ENCODE measurements at regions not wholly inside any gene's neighbourhood (a gene's known extent, or its start where the extent isn't known, plus 50 kb on each side); places are given as distances from the start of the nearest gene placed in this dataset.

- Mint-ChIP-seq H3K4me1 (no peaks in the 10 kb centered on the region), H3K4me3 (no peak overlapping the region), H3K36me3 (no peaks in the 10 kb centered on the region), H3K27ac (no peak overlapping the region), H3K27me3 (no peaks in the 10 kb centered on the region), H3K9me3 (peaks cover 0 to 8% of the 10 kb centered on the region in 2 donors)
- ATAC-seq (replicated peaks) (no peak), DNase-seq (no peak)
Observed at GRCh38 chr7:145347271-145347670, 511.4 kb upstream of the TPK1 start.

DNA sequence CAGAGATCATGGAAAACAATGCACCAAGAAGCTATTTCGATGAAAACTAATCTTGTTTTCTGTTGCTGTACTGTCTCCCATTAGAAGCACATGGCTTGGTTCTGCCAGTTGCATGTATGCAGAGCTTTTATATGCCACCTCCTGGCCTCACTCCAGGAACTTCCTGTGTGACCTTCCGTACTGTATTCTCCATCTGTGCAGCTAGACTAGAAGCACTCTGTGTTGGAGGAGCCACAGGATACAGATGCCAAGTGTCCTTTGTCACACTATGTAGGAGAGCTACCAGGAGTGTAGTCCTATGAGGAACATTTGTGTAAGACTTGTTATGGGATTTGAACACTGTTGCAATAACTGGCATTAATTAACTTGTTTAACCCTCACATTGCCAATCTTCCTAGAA is 503.5 kb upstream of the TPK1 start:
- no peak overlapping the region for H3K4me3 Mint-ChIP-seq
- no peaks in the 10 kb centered on the region for H3K4me1 Mint-ChIP-seq
- H3K27me3 Mint-ChIP-seq, result no peaks in the 10 kb centered on the region
- DNase-seq (no peak), ATAC-seq (replicated peaks) (no peak)
- no peaks in the 10 kb centered on the region for H3K36me3 Mint-ChIP-seq
- peaks cover 7% of the 10 kb centered on the region in 2 donors for H3K9me3 Mint-ChIP-seq
- no peak overlapping the region for H3K27ac Mint-ChIP-seq

- ATAC-seq (replicated peaks) (no peak), DNase-seq (no peak)
- H3K36me3 Mint-ChIP-seq, result no peaks in the 10 kb centered on the region
- no peaks in the 10 kb centered on the region for H3K4me1 Mint-ChIP-seq
- no peaks in the 10 kb centered on the region for H3K27me3 Mint-ChIP-seq
- H3K4me3 Mint-ChIP-seq, result no peak overlapping the region
- H3K9me3 Mint-ChIP-seq, result peaks cover 7 to 10% of the 10 kb centered on the region in 2 donors
- no peak overlapping the region for H3K27ac Mint-ChIP-seq
Observed at GRCh38 chr7:145331522-145331921, 495.7 kb upstream of the TPK1 start.

DNA sequence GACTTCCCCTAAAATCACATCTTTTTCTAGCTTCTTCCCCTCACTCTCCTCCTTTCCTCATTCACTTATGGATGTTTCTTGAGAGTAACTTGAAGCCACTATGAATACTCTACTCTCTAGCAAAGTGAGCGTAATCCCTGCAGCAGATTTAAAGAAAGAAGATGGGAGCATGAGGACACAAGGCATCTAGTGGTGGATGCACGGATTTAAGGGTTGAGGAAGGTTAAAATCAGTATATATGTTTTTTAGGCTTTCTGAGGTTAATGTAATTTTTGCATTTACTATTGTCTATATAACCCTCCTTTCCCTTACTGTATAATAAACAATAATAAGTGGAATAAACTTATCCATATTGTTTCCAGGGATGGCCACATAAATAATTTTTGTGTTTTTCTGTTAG is 495.2 kb upstream of the TPK1 start:
- DNase-seq (no peak), ATAC-seq (replicated peaks) (no peak)
- Mint-ChIP-seq H3K9me3 (peaks cover 5 to 7% of the 10 kb centered on the region in 2 donors), H3K4me1 (no peaks in the 10 kb centered on the region), H3K27me3 (no peaks in the 10 kb centered on the region), H3K36me3 (no peaks in the 10 kb centered on the region), H3K4me3 (no peak overlapping the region), H3K27ac (no peak overlapping the region)

DNA sequence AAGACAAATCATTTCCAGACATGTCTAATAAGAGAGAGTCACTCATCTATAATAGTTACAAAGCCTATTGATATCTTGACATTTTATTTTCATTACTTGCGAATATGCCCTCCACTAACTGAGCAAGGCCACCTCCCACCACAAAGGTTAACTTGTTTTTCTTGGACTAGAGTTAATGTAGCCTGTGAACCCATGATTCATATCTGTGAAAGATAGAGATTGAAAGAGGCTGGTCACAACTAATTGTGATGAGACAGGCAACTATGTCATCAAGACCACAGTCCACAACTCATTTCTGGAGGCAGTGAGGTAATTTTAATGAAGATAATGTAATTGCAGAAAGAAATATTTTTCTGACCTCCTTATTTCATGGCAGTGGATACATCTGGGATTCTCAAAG is 491.8 kb upstream of the TPK1 start:
- ATAC-seq (replicated peaks), result no peak
- Mint-ChIP-seq H3K9me3 (peaks cover 0 to 7% of the 10 kb centered on the region in 2 donors), H3K4me1 (no peaks in the 10 kb centered on the region), H3K4me3 (no peak overlapping the region), H3K36me3 (no peaks in the 10 kb centered on the region), H3K27me3 (no peaks in the 10 kb centered on the region), H3K27ac (no peak overlapping the region)
- DNase-seq, result no peak

- no peaks in the 10 kb centered on the region for H3K36me3 Mint-ChIP-seq
- DNase-seq (no peak), ATAC-seq (replicated peaks) (no peak)
- H3K4me3 Mint-ChIP-seq, result no peak overlapping the region
- H3K9me3 Mint-ChIP-seq, result peaks cover 1 to 4% of the 10 kb centered on the region in 2 donors
- no peak overlapping the region for H3K27ac Mint-ChIP-seq
- no peaks in the 10 kb centered on the region for H3K27me3 Mint-ChIP-seq
- no peaks in the 10 kb centered on the region for H3K4me1 Mint-ChIP-seq
Observed at GRCh38 chr7:145324081-145324480, 488.2 kb upstream of the TPK1 start.

DNA sequence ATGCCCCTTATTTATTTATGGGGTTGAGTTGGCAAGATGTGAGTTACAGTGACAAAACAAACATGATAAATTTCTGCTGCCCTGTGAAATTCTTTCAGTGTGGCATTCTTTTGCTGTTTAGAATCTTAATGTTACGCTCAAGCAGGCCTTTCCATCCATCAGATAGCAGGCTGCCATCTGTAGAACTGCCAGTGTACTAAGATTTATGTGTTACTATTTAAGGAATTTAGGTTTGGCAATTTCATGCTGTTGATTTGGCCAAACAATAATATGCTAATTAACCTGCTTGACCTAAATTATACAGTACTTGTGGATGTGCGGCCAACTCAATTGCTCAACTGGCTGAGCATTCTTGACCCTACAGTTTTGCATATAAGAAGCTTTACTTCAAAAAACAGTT is 477.7 kb upstream of the TPK1 start:
- no peak for ATAC-seq (replicated peaks)
- no peak overlapping the region for H3K27ac Mint-ChIP-seq
- H3K27me3 Mint-ChIP-seq, result no peaks in the 10 kb centered on the region
- H3K4me1 Mint-ChIP-seq, result no peaks in the 10 kb centered on the region
- no peaks in the 10 kb centered on the region for H3K36me3 Mint-ChIP-seq
- no peak for DNase-seq
- peaks cover 3 to 6% of the 10 kb centered on the region in 2 donors for H3K9me3 Mint-ChIP-seq
- H3K4me3 Mint-ChIP-seq, result no peak overlapping the region

- Mint-ChIP-seq H3K36me3 (no peaks in the 10 kb centered on the region), H3K4me3 (no peak overlapping the region), H3K4me1 (no peaks in the 10 kb centered on the region), H3K9me3 (peaks cover 0 to 5% of the 10 kb centered on the region in 2 donors), H3K27ac (no peak overlapping the region), H3K27me3 (no peaks in the 10 kb centered on the region)
- DNase-seq (no peak), ATAC-seq (replicated peaks) (no peak)
Observed at GRCh38 chr7:145293754-145294153, 457.9 kb upstream of the TPK1 start.

- H3K4me3 Mint-ChIP-seq, result no peak overlapping the region
- no peak for DNase-seq
- H3K36me3 Mint-ChIP-seq, result no peaks in the 10 kb centered on the region
- peaks cover 0 to 5% of the 10 kb centered on the region in 2 donors for H3K9me3 Mint-ChIP-seq
- no peaks in the 10 kb centered on the region for H3K27me3 Mint-ChIP-seq
- H3K4me1 Mint-ChIP-seq, result no peaks in the 10 kb centered on the region
- H3K27ac Mint-ChIP-seq, result no peak overlapping the region
- ATAC-seq (replicated peaks), result no peak
Observed at GRCh38 chr7:145293228-145293701, 457.4 kb upstream of the TPK1 start.

DNA sequence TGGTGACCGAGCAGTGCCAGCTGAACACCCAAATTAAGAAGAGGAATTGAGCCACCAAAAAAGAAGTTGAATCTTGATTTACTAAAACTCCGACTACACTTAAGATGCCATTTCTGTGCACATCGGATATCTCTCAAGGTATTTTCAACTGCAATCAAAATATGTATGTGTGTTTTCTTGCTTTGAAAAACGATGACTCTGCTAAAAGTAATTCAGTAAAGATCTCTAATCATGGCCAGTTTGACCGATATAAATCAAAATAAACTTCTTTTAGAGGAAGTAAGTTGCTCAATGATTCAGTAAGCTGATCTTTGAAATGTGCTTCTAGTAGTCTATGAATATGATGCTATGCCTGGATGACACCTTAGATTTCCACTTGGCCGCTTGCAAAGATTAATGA is 453.5 kb upstream of the TPK1 start:
- no peak overlapping the region for H3K27ac Mint-ChIP-seq
- H3K9me3 Mint-ChIP-seq, result peaks cover 0 to 4% of the 10 kb centered on the region in 2 donors
- no peaks in the 10 kb centered on the region for H3K4me1 Mint-ChIP-seq
- H3K27me3 Mint-ChIP-seq, result no peaks in the 10 kb centered on the region
- H3K4me3 Mint-ChIP-seq, result no peak overlapping the region
- no peaks in the 10 kb centered on the region for H3K36me3 Mint-ChIP-seq
- DNase-seq (no peak), ATAC-seq (replicated peaks) (no peak)

DNA sequence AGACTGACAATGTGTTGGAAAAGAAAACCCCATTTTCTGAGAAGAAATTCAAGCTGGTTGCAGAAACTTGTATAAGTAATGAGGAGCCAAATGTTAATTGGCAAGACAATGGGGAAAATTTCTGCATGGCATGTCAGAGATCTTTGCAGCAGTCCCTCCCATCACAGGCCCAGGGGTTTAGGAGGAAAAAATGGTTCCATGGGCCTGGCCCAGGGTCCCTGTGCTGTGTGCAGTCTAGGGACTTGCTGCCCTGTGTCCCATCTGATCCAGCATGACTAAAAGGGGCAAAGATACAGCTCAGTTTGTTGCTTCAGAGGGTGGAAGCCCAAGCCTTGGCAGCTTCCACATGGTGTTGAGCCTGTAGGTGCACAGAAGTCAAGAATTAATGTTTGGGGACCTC is 440.3 kb upstream of the TPK1 start:
- H3K9me3 Mint-ChIP-seq, result peaks cover 21 to 23% of the 10 kb centered on the region in 2 donors
- no peaks in the 10 kb centered on the region for H3K36me3 Mint-ChIP-seq

DNA sequence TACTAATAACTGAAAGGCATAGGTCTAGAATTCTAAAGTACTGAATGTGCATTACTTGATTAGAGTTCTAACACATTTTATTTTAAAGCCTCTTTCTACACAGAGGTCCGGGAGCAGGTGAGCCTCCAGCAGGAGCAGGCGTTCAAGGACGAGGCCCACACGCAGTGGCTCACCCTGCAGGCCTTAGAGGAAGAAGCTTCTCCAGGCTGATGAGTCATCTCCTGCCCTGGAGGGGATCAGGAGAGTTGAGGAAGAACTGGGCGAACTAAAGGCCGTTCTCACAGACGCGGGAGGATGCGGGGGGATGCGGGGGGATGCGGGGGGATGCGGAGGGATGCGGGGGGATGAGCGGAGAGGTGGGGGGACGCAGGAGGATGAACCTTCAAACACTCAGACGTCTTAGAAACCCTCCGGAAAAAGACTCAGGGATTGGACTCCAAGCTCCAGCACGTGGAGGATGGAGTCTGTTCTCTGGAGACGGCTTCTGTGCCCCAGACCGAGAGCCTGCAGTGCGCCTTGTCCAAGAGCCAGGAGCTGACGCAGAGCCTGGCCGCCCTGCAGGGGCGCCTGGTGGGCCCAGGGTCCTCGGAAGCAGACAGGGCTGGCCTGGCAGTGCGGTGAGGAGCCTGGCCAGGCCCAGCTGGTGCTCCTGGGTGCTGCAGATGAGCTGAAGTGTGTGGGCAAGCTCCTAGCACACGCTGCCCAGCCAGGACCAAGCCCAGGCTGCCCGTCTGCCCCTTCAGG is 433.7 kb upstream of the TPK1 start:
- no peak for ATAC-seq (replicated peaks)
- DNase-seq, result no peak
- H3K36me3 Mint-ChIP-seq, result no peaks in the 10 kb centered on the region
- H3K27ac Mint-ChIP-seq, result no peak overlapping the region
- no peak overlapping the region for H3K4me3 Mint-ChIP-seq
- H3K9me3 Mint-ChIP-seq, result peaks cover 3 to 8% of the 10 kb centered on the region in 2 donors
- no peaks in the 10 kb centered on the region for H3K4me1 Mint-ChIP-seq
- no peaks in the 10 kb centered on the region for H3K27me3 Mint-ChIP-seq

More for the DNA sequence above, 440.3 kb upstream of the TPK1 start:
- DNase-seq (no peak), ATAC-seq (replicated peaks) (no peak)
- no peak overlapping the region for H3K27ac Mint-ChIP-seq
- H3K4me3 Mint-ChIP-seq, result no peak overlapping the region
- H3K4me1 Mint-ChIP-seq, result no peaks in the 10 kb centered on the region
- no peaks in the 10 kb centered on the region for H3K27me3 Mint-ChIP-seq

- Mint-ChIP-seq H3K4me3 (no peak overlapping the region), H3K36me3 (no peaks in the 10 kb centered on the region), H3K27ac (no peak overlapping the region), H3K4me1 (no peaks in the 10 kb centered on the region), H3K9me3 (peaks cover 3 to 6% of the 10 kb centered on the region in 2 donors), H3K27me3 (no peaks in the 10 kb centered on the region)
- DNase-seq (no peak), ATAC-seq (replicated peaks) (no peak)
Observed at GRCh38 chr7:145265180-145265579, 429.3 kb upstream of the TPK1 start.

GRCh38 chr7:145263886-145264285 is 428.0 kb upstream of the TPK1 start:
- ATAC-seq (replicated peaks), result no peak
- Mint-ChIP-seq H3K4me3 (no peak overlapping the region), H3K9me3 (peaks cover 9 to 11% of the 10 kb centered on the region in 2 donors), H3K36me3 (no peaks in the 10 kb centered on the region), H3K27ac (no peak overlapping the region), H3K4me1 (no peaks in the 10 kb centered on the region), H3K27me3 (no peaks in the 10 kb centered on the region)
- DNase-seq, result no peak

DNA sequence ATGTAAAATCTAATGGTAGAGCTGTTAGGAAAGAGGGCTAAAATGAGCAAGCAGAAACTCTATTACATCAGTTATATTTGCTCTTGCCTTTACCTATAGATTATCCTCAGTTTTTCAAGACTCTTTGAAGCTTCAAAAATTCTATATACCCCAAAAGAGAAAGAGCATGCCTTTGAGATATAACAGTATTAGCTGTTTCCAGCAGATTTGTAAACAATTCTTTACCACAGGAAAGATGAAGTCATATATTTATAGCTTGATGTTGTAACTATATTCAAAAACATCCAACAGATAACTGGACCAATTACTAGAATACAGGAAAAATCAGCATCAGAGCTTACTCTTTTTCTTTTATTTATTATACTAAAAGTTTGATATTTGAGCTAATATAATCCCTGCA is 416.2 kb upstream of the TPK1 start:
- no peaks in the 10 kb centered on the region for H3K4me1 Mint-ChIP-seq
- no peak overlapping the region for H3K4me3 Mint-ChIP-seq
- no peaks in the 10 kb centered on the region for H3K36me3 Mint-ChIP-seq
- no peaks in the 10 kb centered on the region for H3K27me3 Mint-ChIP-seq
- no peak overlapping the region for H3K27ac Mint-ChIP-seq
- peaks cover 3 to 4% of the 10 kb centered on the region in 2 donors for H3K9me3 Mint-ChIP-seq
- ATAC-seq (replicated peaks) (no peak), DNase-seq (no peak)
